WTC11 (cell line): ENCODE measurements at regions not wholly inside any gene's neighbourhood (a gene's known extent, or its start where the extent isn't known, plus 50 kb on each side); places are given as distances from the start of the nearest gene placed in this dataset.

Experiments used
- ATAC-seq: fragments of 200-7000 bp; cut with Tn5 transposase; 2 replicates; pipeline ENCODE4 v1.10.0; 2021; ENCODE audit warnings: mild to moderate bottlenecking, moderate library complexity
- CTCF ChIA-PET: fragments of 300-600 bp; sonication (Branson Sonifier 250); formaldehyde crosslinking; loops from one replicate; lab custom pipeline; 2021; ENCODE audit warnings: antibody characterized with exemption; lab: Charles Lee
- POLR2A ChIA-PET: fragments of 350-600 bp; sonication (Branson Sonifier 250); formaldehyde crosslinking; loops from one replicate; lab custom pipeline; 2021; ENCODE audit warnings: antibody characterized with exemption; lab: Charles Lee
- DNase-seq: peaks from one replicate; pipeline ENCODE4 v3.0.0; 2021; ENCODE audit warnings: low spot score
- H3K27ac Mint-ChIP-seq: 2 replicates; pipeline ENCODE4 v1.8.0; 2021; ENCODE audit warnings: mixed read lengths
- H3K27me3 Mint-ChIP-seq: 2 replicates; pipeline ENCODE4 v1.8.0; 2021; ENCODE audit warnings: low read depth, mild to moderate bottlenecking, moderate library complexity, mixed read lengths
- H3K36me3 Mint-ChIP-seq: 2 replicates; pipeline ENCODE4 v1.8.0; 2021; ENCODE audit warnings: mixed read lengths
- H3K4me1 Mint-ChIP-seq: 2 replicates; pipeline ENCODE4 v1.8.0; 2022; ENCODE audit warnings: mixed read lengths
- H3K4me3 Mint-ChIP-seq: 2 replicates; pipeline ENCODE4 v1.8.0; 2021; ENCODE audit warnings: mild to moderate bottlenecking, moderate library complexity, mixed read lengths
- H3K9me3 Mint-ChIP-seq: 2 replicates; pipeline ENCODE4 v1.8.0; 2021; ENCODE audit warnings: mixed read lengths
- ELF4 ChIP-seq: sonication (generic); formaldehyde crosslinking; IDR thresholded peaks from 2 replicates; pipeline ENCODE4 v1.8.1; 2022; ENCODE audit warnings: low read depth, mild to moderate bottlenecking, moderate library complexity, missing genetic modification reagents
- ERG ChIP-seq: fragments of 250-450 bp; sonication (Bioruptor Pico); IDR thresholded peaks from 2 replicates; pipeline ENCODE4 v1.8.0; 2021; ENCODE audit warnings: mild to moderate bottlenecking
- FOXP1 ChIP-seq: sonication (generic); formaldehyde crosslinking; IDR thresholded peaks from 2 replicates; pipeline ENCODE4 v1.8.0; 2022; ENCODE audit warnings: missing genetic modification reagents, mild to moderate bottlenecking, moderate library complexity, borderline replicate concordance
- GTF2I ChIP-seq: fragments of 250-450 bp; sonication (Bioruptor Pico); conservative IDR thresholded peaks from 2 replicates; pipeline ENCODE4 v1.4.0; 2021; ENCODE audit warnings: mild to moderate bottlenecking
- PRRX2 ChIP-seq: fragments of 250-450 bp; sonication (Bioruptor Pico); IDR thresholded peaks from 2 replicates; pipeline ENCODE4 v1.8.0; 2021; ENCODE audit warnings: mild to moderate bottlenecking
- RELA ChIP-seq: sonication (generic); formaldehyde crosslinking; IDR thresholded peaks from 2 replicates; pipeline ENCODE4 v1.8.1; 2022; ENCODE audit warnings: missing genetic modification reagents, mild to moderate bottlenecking, borderline replicate concordance
- RORB ChIP-seq: fragments of 250-450 bp; sonication (Bioruptor Pico); IDR thresholded peaks from 2 replicates; pipeline ENCODE4 v1.9.0; 2021; ENCODE audit warnings: mild to moderate bottlenecking
- SOX15 ChIP-seq: fragments of 250-450 bp; sonication (Bioruptor Pico); IDR thresholded peaks from 2 replicates; pipeline ENCODE4 v1.9.0; 2021; ENCODE audit warnings: mild to moderate bottlenecking
- TCF7 ChIP-seq: sonication (generic); formaldehyde crosslinking; IDR thresholded peaks from 2 replicates; pipeline ENCODE4 v1.8.0; 2022; ENCODE audit warnings: mild to moderate bottlenecking, low read depth, missing genetic modification reagents, moderate library complexity
- USF2 ChIP-seq: sonication (generic); formaldehyde crosslinking; IDR thresholded peaks from 2 replicates; pipeline ENCODE4 v1.8.1; 2023; ENCODE audit warnings: mild to moderate bottlenecking, missing genetic modification reagents, moderate library complexity
- ZNF138 ChIP-seq: sonication (generic); formaldehyde crosslinking; conservative IDR thresholded peaks from 2 replicates; pipeline ENCODE4 v1.8.1; 2022; ENCODE audit warnings: mild to moderate bottlenecking, moderate library complexity, missing genetic modification reagents
- ZNF219 ChIP-seq: sonication (generic); formaldehyde crosslinking; IDR thresholded peaks from 2 replicates; pipeline ENCODE4 v1.8.0; 2023; ENCODE audit warnings: missing genetic modification reagents, mild to moderate bottlenecking, borderline replicate concordance
- ZNF263 ChIP-seq: sonication (generic); formaldehyde crosslinking; IDR thresholded peaks from 2 replicates; pipeline ENCODE4 v1.8.1; 2022; ENCODE audit warnings: low read depth, mild to moderate bottlenecking, moderate library complexity, missing genetic modification reagents
- ZNF396 ChIP-seq: fragments of 250-450 bp; sonication (Bioruptor Pico); IDR thresholded peaks from 2 replicates; pipeline ENCODE4 v1.8.0; 2021; ENCODE audit warnings: mild to moderate bottlenecking, moderate library complexity, borderline replicate concordance
- ZNF425 ChIP-seq: fragments of 250-450 bp; sonication (Bioruptor Pico); conservative IDR thresholded peaks from 2 replicates; pipeline ENCODE4 v1.9.0; 2021; ENCODE audit warnings: mild to moderate bottlenecking
- ZNF512 ChIP-seq: sonication (generic); formaldehyde crosslinking; IDR thresholded peaks from 2 replicates; pipeline ENCODE4 v1.8.1; 2022; ENCODE audit warnings: missing genetic modification reagents, borderline replicate concordance
- TF ChIP-seq, protein P1 (sequence below): sonication (generic); formaldehyde crosslinking; IDR thresholded peaks from 2 replicates; pipeline ENCODE4 v1.8.0; 2022; ENCODE audit warnings: mild to moderate bottlenecking, missing genetic modification reagents
- TF ChIP-seq, protein P2 (sequence below): sonication (generic); formaldehyde crosslinking; conservative IDR thresholded peaks from 2 replicates; pipeline ENCODE4 v1.8.1; 2022; ENCODE audit warnings: mild to moderate bottlenecking, missing genetic modification reagents
- TF ChIP-seq, protein P3 (sequence below): fragments of 250-450 bp; sonication (Bioruptor Pico); IDR thresholded peaks from 2 replicates; pipeline ENCODE4 v1.9.0; 2021; ENCODE audit warnings: mild to moderate bottlenecking
- TF ChIP-seq, protein P4 (sequence below): sonication (generic); formaldehyde crosslinking; IDR thresholded peaks from 2 replicates; pipeline ENCODE4 v1.8.0; 2022; ENCODE audit warnings: missing genetic modification reagents

DNA sequence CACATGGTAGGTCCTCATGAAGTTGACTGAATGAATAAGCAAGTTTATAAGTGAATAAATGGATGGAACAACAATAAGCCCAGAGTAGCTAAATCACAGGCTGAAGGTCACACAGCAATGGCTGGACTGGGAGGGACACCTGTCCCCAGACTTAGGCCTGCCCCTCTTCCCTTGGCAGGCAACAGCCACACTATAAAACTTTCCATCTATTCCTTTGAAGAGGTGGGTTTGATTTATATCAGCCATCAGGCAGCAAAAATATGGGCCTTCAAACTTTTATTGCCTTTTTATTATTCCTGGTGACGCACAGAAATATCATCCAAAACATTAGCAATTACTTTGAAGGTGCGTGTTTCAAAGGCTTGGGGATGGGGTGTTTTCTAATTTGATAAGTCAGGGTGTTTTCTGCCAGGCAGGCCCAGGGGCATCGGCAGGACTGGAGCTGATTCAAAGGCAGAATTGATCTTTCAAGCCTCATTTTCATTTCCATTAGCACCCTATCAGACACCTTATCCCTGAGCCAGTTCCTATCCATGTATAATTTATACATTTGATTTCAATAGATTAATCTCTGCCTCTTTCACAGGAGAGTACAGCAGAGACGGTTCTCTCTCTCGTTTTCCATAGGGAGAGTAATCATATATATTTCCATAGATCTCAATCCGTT, 67.2 kb upstream of the LYRM9 start:
- H3K27me3 Mint-ChIP-seq: no peaks in the 10 kb centered on the region; the same call in 1 of the 2 replicates
- H3K4me3 Mint-ChIP-seq: no peak overlapping the region
- ChIA-PET CTCF (interaction anchor here (1.6 to 2.3 kb wide), 2 partner anchors 11 to 291 kb away, joined by 4 to 17 read pairs; no protein-coding TSS in a partner anchor), POLR2A (no interaction called here)
- no peak overlapping the region for H3K27ac Mint-ChIP-seq
- no peaks in the 10 kb centered on the region for H3K36me3 Mint-ChIP-seq
- no peaks in the 10 kb centered on the region for H3K9me3 Mint-ChIP-seq
- peaks cover 56% of the 10 kb centered on the region for H3K4me1 Mint-ChIP-seq
- no peak for ATAC-seq
- no peak for TF ChIP-seq SOX15
- no peak for TF ChIP-seq ZNF138 (CRISPR knock-in tag)
- TF ChIP-seq, protein P1, sequence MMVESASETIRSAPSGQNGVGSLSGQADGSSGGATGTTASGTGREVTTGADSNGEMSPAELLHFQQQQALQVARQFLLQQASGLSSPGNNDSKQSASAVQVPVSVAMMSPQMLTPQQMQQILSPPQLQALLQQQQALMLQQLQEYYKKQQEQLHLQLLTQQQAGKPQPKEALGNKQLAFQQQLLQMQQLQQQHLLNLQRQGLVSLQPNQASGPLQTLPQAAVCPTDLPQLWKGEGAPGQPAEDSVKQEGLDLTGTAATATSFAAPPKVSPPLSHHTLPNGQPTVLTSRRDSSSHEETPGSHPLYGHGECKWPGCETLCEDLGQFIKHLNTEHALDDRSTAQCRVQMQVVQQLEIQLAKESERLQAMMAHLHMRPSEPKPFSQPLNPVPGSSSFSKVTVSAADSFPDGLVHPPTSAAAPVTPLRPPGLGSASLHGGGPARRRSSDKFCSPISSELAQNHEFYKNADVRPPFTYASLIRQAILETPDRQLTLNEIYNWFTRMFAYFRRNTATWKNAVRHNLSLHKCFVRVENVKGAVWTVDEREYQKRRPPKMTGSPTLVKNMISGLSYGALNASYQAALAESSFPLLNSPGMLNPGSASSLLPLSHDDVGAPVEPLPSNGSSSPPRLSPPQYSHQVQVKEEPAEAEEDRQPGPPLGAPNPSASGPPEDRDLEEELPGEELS (CRISPR knock-in tag): no peak
- TF ChIP-seq, protein P2, sequence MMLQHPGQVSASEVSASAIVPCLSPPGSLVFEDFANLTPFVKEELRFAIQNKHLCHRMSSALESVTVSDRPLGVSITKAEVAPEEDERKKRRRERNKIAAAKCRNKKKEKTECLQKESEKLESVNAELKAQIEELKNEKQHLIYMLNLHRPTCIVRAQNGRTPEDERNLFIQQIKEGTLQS: no peak
- TF ChIP-seq FOXP1 (CRISPR knock-in tag): no peak
- no peak for TF ChIP-seq ELF4 (CRISPR knock-in tag)
- TF ChIP-seq ZNF512 (CRISPR knock-in tag): no peak
- TF ChIP-seq, protein P3, sequence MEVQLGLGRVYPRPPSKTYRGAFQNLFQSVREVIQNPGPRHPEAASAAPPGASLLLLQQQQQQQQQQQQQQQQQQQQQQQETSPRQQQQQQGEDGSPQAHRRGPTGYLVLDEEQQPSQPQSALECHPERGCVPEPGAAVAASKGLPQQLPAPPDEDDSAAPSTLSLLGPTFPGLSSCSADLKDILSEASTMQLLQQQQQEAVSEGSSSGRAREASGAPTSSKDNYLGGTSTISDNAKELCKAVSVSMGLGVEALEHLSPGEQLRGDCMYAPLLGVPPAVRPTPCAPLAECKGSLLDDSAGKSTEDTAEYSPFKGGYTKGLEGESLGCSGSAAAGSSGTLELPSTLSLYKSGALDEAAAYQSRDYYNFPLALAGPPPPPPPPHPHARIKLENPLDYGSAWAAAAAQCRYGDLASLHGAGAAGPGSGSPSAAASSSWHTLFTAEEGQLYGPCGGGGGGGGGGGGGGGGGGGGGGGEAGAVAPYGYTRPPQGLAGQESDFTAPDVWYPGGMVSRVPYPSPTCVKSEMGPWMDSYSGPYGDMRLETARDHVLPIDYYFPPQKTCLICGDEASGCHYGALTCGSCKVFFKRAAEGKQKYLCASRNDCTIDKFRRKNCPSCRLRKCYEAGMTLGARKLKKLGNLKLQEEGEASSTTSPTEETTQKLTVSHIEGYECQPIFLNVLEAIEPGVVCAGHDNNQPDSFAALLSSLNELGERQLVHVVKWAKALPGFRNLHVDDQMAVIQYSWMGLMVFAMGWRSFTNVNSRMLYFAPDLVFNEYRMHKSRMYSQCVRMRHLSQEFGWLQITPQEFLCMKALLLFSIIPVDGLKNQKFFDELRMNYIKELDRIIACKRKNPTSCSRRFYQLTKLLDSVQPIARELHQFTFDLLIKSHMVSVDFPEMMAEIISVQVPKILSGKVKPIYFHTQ (CRISPR knock-in tag): no peak
- TF ChIP-seq TCF7 (CRISPR knock-in tag): no peak
- no peak for TF ChIP-seq RELA
- no peak for TF ChIP-seq ZNF263 (CRISPR knock-in tag)
- no peak for TF ChIP-seq ZNF219 (CRISPR knock-in tag)
- TF ChIP-seq, protein P4, sequence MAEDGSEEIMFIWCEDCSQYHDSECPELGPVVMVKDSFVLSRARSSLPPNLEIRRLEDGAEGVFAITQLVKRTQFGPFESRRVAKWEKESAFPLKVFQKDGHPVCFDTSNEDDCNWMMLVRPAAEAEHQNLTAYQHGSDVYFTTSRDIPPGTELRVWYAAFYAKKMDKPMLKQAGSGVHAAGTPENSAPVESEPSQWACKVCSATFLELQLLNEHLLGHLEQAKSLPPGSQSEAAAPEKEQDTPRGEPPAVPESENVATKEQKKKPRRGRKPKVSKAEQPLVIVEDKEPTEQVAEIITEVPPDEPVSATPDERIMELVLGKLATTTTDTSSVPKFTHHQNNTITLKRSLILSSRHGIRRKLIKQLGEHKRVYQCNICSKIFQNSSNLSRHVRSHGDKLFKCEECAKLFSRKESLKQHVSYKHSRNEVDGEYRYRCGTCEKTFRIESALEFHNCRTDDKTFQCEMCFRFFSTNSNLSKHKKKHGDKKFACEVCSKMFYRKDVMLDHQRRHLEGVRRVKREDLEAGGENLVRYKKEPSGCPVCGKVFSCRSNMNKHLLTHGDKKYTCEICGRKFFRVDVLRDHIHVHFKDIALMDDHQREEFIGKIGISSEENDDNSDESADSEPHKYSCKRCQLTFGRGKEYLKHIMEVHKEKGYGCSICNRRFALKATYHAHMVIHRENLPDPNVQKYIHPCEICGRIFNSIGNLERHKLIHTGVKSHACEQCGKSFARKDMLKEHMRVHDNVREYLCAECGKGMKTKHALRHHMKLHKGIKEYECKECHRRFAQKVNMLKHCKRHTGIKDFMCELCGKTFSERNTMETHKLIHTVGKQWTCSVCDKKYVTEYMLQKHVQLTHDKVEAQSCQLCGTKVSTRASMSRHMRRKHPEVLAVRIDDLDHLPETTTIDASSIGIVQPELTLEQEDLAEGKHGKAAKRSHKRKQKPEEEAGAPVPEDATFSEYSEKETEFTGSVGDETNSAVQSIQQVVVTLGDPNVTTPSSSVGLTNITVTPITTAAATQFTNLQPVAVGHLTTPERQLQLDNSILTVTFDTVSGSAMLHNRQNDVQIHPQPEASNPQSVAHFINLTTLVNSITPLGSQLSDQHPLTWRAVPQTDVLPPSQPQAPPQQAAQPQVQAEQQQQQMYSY (CRISPR knock-in tag): no peak
- TF ChIP-seq PRRX2: no peak
- no peak for TF ChIP-seq GTF2I (CRISPR knock-in tag)
- no peak for TF ChIP-seq USF2 (CRISPR knock-in tag)
- no peak for TF ChIP-seq ZNF396 (CRISPR knock-in tag)
- no peak for TF ChIP-seq ERG
- no peak for TF ChIP-seq ZNF425
- no peak for TF ChIP-seq RORB (CRISPR knock-in tag)
- DNase-seq: no peak
